ENCODE measurements at regions not wholly inside any gene's neighbourhood (a gene's known extent, or its start where the extent isn't known, plus 50 kb on each side); places are given as distances from the start of the nearest gene placed in this dataset.

- TF ChIP-seq, protein P1, sequence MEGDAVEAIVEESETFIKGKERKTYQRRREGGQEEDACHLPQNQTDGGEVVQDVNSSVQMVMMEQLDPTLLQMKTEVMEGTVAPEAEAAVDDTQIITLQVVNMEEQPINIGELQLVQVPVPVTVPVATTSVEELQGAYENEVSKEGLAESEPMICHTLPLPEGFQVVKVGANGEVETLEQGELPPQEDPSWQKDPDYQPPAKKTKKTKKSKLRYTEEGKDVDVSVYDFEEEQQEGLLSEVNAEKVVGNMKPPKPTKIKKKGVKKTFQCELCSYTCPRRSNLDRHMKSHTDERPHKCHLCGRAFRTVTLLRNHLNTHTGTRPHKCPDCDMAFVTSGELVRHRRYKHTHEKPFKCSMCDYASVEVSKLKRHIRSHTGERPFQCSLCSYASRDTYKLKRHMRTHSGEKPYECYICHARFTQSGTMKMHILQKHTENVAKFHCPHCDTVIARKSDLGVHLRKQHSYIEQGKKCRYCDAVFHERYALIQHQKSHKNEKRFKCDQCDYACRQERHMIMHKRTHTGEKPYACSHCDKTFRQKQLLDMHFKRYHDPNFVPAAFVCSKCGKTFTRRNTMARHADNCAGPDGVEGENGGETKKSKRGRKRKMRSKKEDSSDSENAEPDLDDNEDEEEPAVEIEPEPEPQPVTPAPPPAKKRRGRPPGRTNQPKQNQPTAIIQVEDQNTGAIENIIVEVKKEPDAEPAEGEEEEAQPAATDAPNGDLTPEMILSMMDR (IDR thresholded peaks at IDR 0.05): no peak
- TF ChIP-seq EP300 (IDR thresholded peaks at IDR 0.05): no peak
- no peak for TF ChIP-seq POLR2AphosphoS5 (IDR thresholded peaks at IDR 0.05)
These were observed 324.3 kb downstream of the ZNF716 start for GRCh38 chr7:57774300-57774699.
